Vagina (tissue), 2 donors: ENCODE measurements at regions not wholly inside any gene's neighbourhood (a gene's known extent, or its start where the extent isn't known, plus 50 kb on each side); places are given as distances from the start of the nearest gene placed in this dataset.

ENCODE experiments used
- POLR2A ChIP-seq, 2 donors: fragments of 450-650 bp; IDR thresholded peaks; one replicate each; pipeline ENCODE4 v1.6.1; 2017; ENCODE audit warnings: antibody characterized with exemption in 2 of 2, mild to moderate bottlenecking in 2 of 2, moderate library complexity in 2 of 2
- TF ChIP-seq, protein P1 (sequence below), 3 experiments: fragments of 450-650 bp in 2 of 3; fragments of 200-600 bp in 1 of 3; sonication (generic) in 1 of 3; IDR thresholded peaks; one replicate each; pipeline ENCODE4 v1.5.1; 2017 to 2019; ENCODE audit warnings: antibody characterized with exemption in 3 of 3, mild to moderate bottlenecking in 2 of 3, moderate library complexity in 2 of 3

DNA sequence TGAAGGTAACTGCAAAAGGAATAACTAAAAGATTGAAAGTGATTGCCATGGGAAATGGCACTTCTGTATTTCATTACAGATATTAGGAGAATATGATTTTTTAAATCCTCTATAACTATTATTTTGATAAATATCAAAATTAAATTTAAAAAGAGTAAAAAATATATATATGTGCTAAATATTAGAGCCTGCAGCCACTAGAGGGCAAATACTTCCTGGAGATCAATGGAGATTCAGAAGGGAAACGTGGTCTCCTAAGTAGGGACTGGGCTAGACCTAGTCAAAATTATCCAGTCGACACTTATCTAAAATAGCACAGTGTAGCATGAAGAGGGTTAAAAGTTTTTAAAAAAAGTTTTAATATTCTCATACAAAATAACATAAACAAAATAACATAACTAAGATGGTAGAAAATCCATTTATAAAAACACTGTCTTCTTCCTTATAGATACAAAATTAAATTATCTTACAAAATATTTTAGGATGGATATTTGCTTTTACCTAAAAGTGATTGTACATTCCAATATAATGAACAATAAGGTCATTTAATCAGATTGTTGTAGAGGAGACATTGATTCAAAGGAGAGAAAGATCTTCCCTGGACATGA is 434.3 kb downstream of the MDFIC start:
- TF ChIP-seq POLR2A (IDR thresholded peaks at IDR 0.05) = no peak
- TF ChIP-seq, protein P1, sequence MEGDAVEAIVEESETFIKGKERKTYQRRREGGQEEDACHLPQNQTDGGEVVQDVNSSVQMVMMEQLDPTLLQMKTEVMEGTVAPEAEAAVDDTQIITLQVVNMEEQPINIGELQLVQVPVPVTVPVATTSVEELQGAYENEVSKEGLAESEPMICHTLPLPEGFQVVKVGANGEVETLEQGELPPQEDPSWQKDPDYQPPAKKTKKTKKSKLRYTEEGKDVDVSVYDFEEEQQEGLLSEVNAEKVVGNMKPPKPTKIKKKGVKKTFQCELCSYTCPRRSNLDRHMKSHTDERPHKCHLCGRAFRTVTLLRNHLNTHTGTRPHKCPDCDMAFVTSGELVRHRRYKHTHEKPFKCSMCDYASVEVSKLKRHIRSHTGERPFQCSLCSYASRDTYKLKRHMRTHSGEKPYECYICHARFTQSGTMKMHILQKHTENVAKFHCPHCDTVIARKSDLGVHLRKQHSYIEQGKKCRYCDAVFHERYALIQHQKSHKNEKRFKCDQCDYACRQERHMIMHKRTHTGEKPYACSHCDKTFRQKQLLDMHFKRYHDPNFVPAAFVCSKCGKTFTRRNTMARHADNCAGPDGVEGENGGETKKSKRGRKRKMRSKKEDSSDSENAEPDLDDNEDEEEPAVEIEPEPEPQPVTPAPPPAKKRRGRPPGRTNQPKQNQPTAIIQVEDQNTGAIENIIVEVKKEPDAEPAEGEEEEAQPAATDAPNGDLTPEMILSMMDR (IDR thresholded peaks at IDR 0.05) = no peak
